HEK293 (cell line): ENCODE measurements at regions not wholly inside any gene's neighbourhood (a gene's known extent, or its start where the extent isn't known, plus 50 kb on each side); places are given as distances from the start of the nearest gene placed in this dataset.

ENCODE experiments used
- CTCF ChIA-PET: fragments of 350-600 bp; formaldehyde crosslinking; extraction: SDS; loops from one replicate; lab custom pipeline; 2021; ENCODE audit warnings: antibody characterized with exemption; lab: Yijun Ruan, JAX
- POLR2A ChIA-PET: fragments of 300-600 bp; formaldehyde crosslinking; extraction: SDS; loops from one replicate; lab custom pipeline; 2020; ENCODE audit warnings: antibody characterized with exemption, inconsistent platforms; lab: Yijun Ruan, JAX
- H3K27ac ChIP-seq: fragments of 200-500 bp; sonication (Bioruptor generic); 2 replicates; pipeline ENCODE4 v1.5.1; 2014; ENCODE audit warnings: low read depth, low read length, control low read depth, inconsistent platforms; ENCODE audit errors: extremely low read depth
- H3K36me3 ChIP-seq, 2 experiments: fragments of 200-500 bp in 1 of 2; sonication (Bioruptor generic) in 1 of 2; 1 replicate in 1 of 2; 2 replicates in 1 of 2; pipeline ENCODE4 v1.5.1; 2014 to 2017; ENCODE audit warnings: inconsistent platforms in 2 of 2, low read length in 2 of 2; ENCODE audit not compliant: control insufficient read depth in 2 of 2, insufficient read depth in 1 of 2
- H3K4me1 ChIP-seq: fragments of 200-500 bp; sonication (Bioruptor generic); 2 replicates; pipeline ENCODE4 v1.5.1; 2014; ENCODE audit warnings: mild to moderate bottlenecking, low read length, inconsistent platforms; ENCODE audit not compliant: control insufficient read depth, insufficient read depth
- H3K4me3 ChIP-seq: 2 replicates; pipeline ENCODE4 v1.5.1; 2011; ENCODE audit warnings: low read depth, mild to moderate bottlenecking, control low read depth, low read length, moderate library complexity
- H3K9me3 ChIP-seq: fragments of 200-500 bp; sonication (Bioruptor generic); 2 replicates; pipeline ENCODE4 v1.5.1; 2014; ENCODE audit warnings: low read depth, low read length, inconsistent platforms; ENCODE audit not compliant: control insufficient read depth, insufficient read depth
- AEBP2 ChIP-seq: fragments of 450-650 bp; formaldehyde crosslinking; IDR thresholded peaks from 2 replicates; pipeline ENCODE4 v1.5.1; 2016; ENCODE audit warnings: missing biosample characterization, missing genetic modification characterization, borderline replicate concordance
- CTCF ChIP-seq: fragments of 450-650 bp; formaldehyde crosslinking; IDR thresholded peaks from 2 replicates; pipeline ENCODE4 v1.5.1; 2016; ENCODE audit warnings: missing biosample characterization, missing genetic modification characterization
- KLF10 ChIP-seq: fragments of 450-650 bp; IDR thresholded peaks from 2 replicates; pipeline ENCODE4 v1.5.1; 2018; ENCODE audit warnings: missing biosample characterization, mild to moderate bottlenecking, missing genetic modification characterization
- REST ChIP-seq: fragments of 450-650 bp; formaldehyde crosslinking; IDR thresholded peaks from 2 replicates; pipeline ENCODE4 v1.5.1; 2016; ENCODE audit warnings: missing biosample characterization, missing genetic modification characterization
- SALL2 ChIP-seq: fragments of 450-650 bp; formaldehyde crosslinking; IDR thresholded peaks from 2 replicates; pipeline ENCODE4 v1.5.0; 2017; ENCODE audit warnings: missing biosample characterization, mild to moderate bottlenecking, missing genetic modification characterization, borderline replicate concordance
- TRIM28 ChIP-seq: IDR thresholded peaks from 2 replicates; pipeline ENCODE4 v1.6.1; 2011; ENCODE audit warnings: low read length, control low read depth, borderline replicate concordance
- ZBTB11 ChIP-seq: fragments of 450-650 bp; formaldehyde crosslinking; conservative IDR thresholded peaks from 2 replicates; pipeline ENCODE4 v1.5.1; 2016; ENCODE audit warnings: low read depth, missing biosample characterization, missing genetic modification characterization
- ZBTB49 ChIP-seq: fragments of 450-650 bp; formaldehyde crosslinking; IDR thresholded peaks from 2 replicates; pipeline ENCODE4 v1.5.1; 2016; ENCODE audit warnings: missing biosample characterization, missing genetic modification characterization, low read depth
- ZNF133 ChIP-seq: fragments of 450-650 bp; formaldehyde crosslinking; IDR thresholded peaks from 2 replicates; pipeline ENCODE4 v1.5.1; 2016; ENCODE audit warnings: missing biosample characterization, missing genetic modification characterization
- ZNF140 ChIP-seq: fragments of 450-650 bp; formaldehyde crosslinking; IDR thresholded peaks from 2 replicates; pipeline ENCODE4 v1.5.1; 2016; ENCODE audit warnings: missing biosample characterization, missing genetic modification characterization
- ZNF146 ChIP-seq: fragments of 450-650 bp; formaldehyde crosslinking; IDR thresholded peaks from 2 replicates; pipeline ENCODE4 v1.5.1; 2016; ENCODE audit warnings: missing biosample characterization, missing genetic modification characterization
- ZNF148 ChIP-seq: fragments of 450-650 bp; formaldehyde crosslinking; IDR thresholded peaks from 2 replicates; pipeline ENCODE4 v1.5.0; 2017; ENCODE audit warnings: missing biosample characterization, missing genetic modification characterization, borderline replicate concordance
- ZNF157 ChIP-seq: fragments of 450-650 bp; formaldehyde crosslinking; IDR thresholded peaks from 2 replicates; pipeline ENCODE4 v1.5.1; 2016; ENCODE audit warnings: missing biosample characterization, missing genetic modification characterization
- ZNF214 ChIP-seq: fragments of 450-650 bp; formaldehyde crosslinking; IDR thresholded peaks from 2 replicates; pipeline ENCODE4 v1.5.1; 2017; ENCODE audit warnings: missing biosample characterization, mild to moderate bottlenecking, missing genetic modification characterization, borderline replicate concordance
- ZNF398 ChIP-seq: fragments of 450-650 bp; formaldehyde crosslinking; IDR thresholded peaks from 2 replicates; pipeline ENCODE4 v1.5.1; 2017; ENCODE audit warnings: missing biosample characterization, missing genetic modification characterization
- ZNF473 ChIP-seq: fragments of 450-650 bp; formaldehyde crosslinking; IDR thresholded peaks from 2 replicates; pipeline ENCODE4 v1.5.1; 2017; ENCODE audit warnings: missing biosample characterization, missing genetic modification characterization
- ZNF660 ChIP-seq: fragments of 450-650 bp; IDR thresholded peaks from 2 replicates; pipeline ENCODE4 v1.5.1; 2018; ENCODE audit warnings: missing biosample characterization, mild to moderate bottlenecking, missing genetic modification characterization
- ZNF785 ChIP-seq: fragments of 450-650 bp; formaldehyde crosslinking; IDR thresholded peaks from 2 replicates; pipeline ENCODE4 v1.5.1; 2016; ENCODE audit warnings: missing biosample characterization, missing genetic modification characterization
- ZNF843 ChIP-seq: fragments of 450-650 bp; formaldehyde crosslinking; IDR thresholded peaks from 2 replicates; pipeline ENCODE4 v1.5.1; 2016; ENCODE audit warnings: missing biosample characterization, missing genetic modification characterization

GRCh38 chr1:172770071-172770470, 111.2 kb downstream of the FASLG start:
- ChIA-PET POLR2A (no interaction called here), CTCF (no interaction called here)
- H3K4me3 ChIP-seq: no peak overlapping the region
- no peak for TF ChIP-seq ZNF785 (tag by site-specific recombination)
- TF ChIP-seq SALL2 (tag by site-specific recombination): no peak
- TF ChIP-seq AEBP2 (tag by site-specific recombination): no peak
- TF ChIP-seq ZNF214 (tag by site-specific recombination): no peak
- no peak for TF ChIP-seq ZNF133 (tag by site-specific recombination)
- TF ChIP-seq ZNF473 (tag by site-specific recombination): no peak
- TF ChIP-seq ZNF660 (tag by site-specific recombination): no peak
- no peak for TF ChIP-seq ZNF398
- no peak for TF ChIP-seq ZBTB11 (tag by site-specific recombination)
- no peak for TF ChIP-seq ZNF157
- no peak for TF ChIP-seq ZBTB49 (tag by site-specific recombination)
- TF ChIP-seq ZNF148 (tag by site-specific recombination): no peak
- TF ChIP-seq ZNF843 (tag by site-specific recombination): no peak
- TF ChIP-seq CTCF (tag by site-specific recombination): no peak
- no peak for TF ChIP-seq ZNF146 (tag by site-specific recombination)
- TF ChIP-seq TRIM28: no peak
- TF ChIP-seq KLF10: no peak
- TF ChIP-seq ZNF140: no peak
- no peak for TF ChIP-seq REST
- H3K9me3 ChIP-seq: no peaks in the 10 kb centered on the region
- no peaks in the 10 kb centered on the region for H3K4me1 ChIP-seq
- H3K27ac ChIP-seq: no peak overlapping the region
- no peaks in the 10 kb centered on the region for H3K36me3 ChIP-seq
